GM18520 (cell line): ENCODE measurements at regions not wholly inside any gene's neighbourhood (a gene's known extent, or its start where the extent isn't known, plus 50 kb on each side); places are given as distances from the start of the nearest gene placed in this dataset.

Experiments
- ATAC-seq: cut with Tn5 transposase; IDR thresholded peaks from one replicate; pipeline ENCODE4 v1.9.1; 2021; ENCODE audit not compliant: unreplicated experiment

DNA sequence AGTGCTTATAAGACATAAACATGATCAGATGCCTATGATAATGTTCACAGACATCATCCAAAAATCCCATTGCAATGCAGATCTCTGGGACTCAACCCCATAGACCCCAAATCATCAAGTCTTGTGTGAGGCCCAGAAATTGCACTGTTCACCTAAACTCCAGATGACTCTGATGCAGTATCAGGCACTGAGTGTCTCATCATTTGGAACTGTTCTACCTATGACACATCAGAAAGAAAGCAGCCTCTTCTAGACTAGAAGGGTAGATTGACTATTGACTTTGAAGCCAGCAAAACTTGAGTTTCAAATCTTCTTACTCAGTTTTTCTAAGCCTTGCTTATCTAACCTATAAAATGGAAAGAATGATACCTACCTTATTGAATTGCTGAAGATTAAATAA, 58.7 kb upstream of the PAPPA start:
- no peak for ATAC-seq

DNA sequence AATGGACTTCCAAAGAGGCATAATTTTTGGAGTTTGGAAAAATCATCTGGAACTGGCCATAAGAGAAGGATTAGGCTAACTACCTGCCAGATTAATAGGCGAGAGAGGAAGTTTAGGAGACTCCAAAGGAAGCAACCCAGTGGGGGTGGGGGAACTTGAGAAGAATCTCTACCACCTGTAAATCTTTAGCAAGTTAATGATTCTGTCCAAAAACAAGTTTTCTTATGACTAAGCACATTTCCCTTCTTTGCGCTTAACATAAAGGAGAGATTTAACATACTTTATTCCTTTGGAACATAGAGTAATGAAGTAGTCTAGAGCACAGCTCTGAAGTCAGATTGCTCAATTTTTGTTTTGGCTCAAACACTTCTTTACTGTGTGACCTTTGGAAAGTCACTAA, 58.2 kb upstream of the PAPPA start:
- no peak for ATAC-seq

- ATAC-seq, result no peak
These were observed 57.5 kb upstream of the PAPPA start for GRCh38 chr9:116096046-116096445.

GRCh38 chr9:116096853-116097252, 56.7 kb upstream of the PAPPA start:
- no peak for ATAC-seq

DNA sequence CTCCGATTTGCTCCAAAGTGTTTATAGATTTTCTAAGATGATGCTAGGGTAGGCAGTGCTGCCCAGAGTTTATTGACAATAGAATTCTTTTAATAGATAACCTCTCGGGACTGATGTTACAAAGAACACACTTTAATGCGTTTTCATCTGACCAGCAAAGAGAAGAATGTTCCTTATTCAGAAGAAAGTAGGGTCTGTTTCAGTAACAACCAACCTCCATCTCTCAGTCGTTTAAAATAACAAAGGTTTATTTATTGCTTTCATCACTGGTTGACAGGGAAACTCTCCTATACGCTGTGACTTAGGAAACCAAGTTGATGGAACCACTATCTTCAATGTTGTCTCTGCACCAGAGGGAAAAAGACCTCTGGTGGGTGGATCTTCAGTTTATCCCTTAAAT, 55.1 kb upstream of the PAPPA start:
- no peak for ATAC-seq

DNA sequence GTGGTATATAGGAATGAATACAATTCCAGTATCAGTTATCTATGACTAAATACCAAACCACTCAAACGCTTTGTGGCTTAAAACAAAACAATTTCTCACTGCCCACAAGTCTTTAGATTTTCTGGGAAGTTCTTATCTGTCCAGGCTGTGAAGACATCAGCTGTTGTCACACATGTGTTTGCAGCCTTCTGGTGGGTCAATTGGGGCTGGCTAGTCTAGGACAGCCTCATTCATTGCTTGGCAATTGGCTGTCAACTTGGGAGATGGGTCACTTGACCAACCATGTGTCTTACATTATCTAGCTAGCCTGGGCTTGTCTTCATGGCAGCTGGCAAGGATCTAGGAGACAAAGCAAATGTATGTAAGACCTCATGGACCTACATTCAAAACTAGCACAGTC, 53.8 kb upstream of the PAPPA start:
- no peak for ATAC-seq

GRCh38 chr9:116100711-116101121, 52.9 kb upstream of the PAPPA start:
- ATAC-seq, result no peak

GRCh38 chr9:116101516-116101915, 52.1 kb upstream of the PAPPA start:
- no peak for ATAC-seq

- no peak for ATAC-seq
These were observed 51.0 kb upstream of the PAPPA start for GRCh38 chr9:116102596-116102995.
